ENCODE measurements at regions not wholly inside any gene's neighbourhood (a gene's known extent, or its start where the extent isn't known, plus 50 kb on each side); places are given as distances from the start of the nearest gene placed in this dataset.
"Not testable (repeated sequence)": the region's sequence is repeated elsewhere in the genome, so short reads cannot be mapped to it uniquely, and the experiment has no call there.

DNA sequence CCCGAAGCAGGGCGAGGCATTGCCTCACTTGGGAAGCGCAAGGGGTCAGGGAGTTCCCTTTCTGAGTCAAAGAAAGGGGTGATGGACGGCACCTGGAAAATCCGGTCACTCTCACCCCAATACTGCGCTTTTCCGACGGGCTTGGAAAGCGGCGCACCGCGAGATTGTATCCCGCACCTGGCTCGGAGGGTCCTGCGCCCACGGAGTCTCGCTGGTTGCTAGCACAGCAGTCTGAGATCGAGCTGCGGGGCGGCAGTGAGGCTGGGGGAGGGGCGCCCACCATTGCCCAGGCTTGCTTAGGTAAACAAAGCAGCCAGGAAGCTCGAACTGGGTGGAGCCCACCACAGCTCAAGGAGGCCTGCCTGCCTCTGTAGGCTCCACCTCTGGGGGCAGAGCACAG is 310.0 kb downstream of the FOXO1 start:
- TF ChIP-seq, protein P1, sequence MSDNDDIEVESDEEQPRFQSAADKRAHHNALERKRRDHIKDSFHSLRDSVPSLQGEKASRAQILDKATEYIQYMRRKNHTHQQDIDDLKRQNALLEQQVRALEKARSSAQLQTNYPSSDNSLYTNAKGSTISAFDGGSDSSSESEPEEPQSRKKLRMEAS (IDR thresholded peaks at IDR 0.05; ENCODE audit: low read depth, low read length): not testable (repeated sequence)
- TF ChIP-seq, protein P2, sequence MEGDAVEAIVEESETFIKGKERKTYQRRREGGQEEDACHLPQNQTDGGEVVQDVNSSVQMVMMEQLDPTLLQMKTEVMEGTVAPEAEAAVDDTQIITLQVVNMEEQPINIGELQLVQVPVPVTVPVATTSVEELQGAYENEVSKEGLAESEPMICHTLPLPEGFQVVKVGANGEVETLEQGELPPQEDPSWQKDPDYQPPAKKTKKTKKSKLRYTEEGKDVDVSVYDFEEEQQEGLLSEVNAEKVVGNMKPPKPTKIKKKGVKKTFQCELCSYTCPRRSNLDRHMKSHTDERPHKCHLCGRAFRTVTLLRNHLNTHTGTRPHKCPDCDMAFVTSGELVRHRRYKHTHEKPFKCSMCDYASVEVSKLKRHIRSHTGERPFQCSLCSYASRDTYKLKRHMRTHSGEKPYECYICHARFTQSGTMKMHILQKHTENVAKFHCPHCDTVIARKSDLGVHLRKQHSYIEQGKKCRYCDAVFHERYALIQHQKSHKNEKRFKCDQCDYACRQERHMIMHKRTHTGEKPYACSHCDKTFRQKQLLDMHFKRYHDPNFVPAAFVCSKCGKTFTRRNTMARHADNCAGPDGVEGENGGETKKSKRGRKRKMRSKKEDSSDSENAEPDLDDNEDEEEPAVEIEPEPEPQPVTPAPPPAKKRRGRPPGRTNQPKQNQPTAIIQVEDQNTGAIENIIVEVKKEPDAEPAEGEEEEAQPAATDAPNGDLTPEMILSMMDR (IDR thresholded peaks at IDR 0.05; ENCODE audit: low read depth, low read length): not testable (repeated sequence)
- not testable (repeated sequence) for TF ChIP-seq POLR2A (IDR thresholded peaks at IDR 0.05; ENCODE audit: extremely low read depth, insufficient read length); MYC (IDR thresholded peaks at IDR 0.05; ENCODE audit: low read depth, low read length)

Measured in NB4 (cell line).